DOHH2 (cell line): ENCODE measurements at regions not wholly inside any gene's neighbourhood (a gene's known extent, or its start where the extent isn't known, plus 50 kb on each side); places are given as distances from the start of the nearest gene placed in this dataset.

Experiments used
- CTCF ChIP-seq: fragments of 200-600 bp; sonication (generic); IDR thresholded peaks from one replicate; pipeline ENCODE4 v1.5.1; 2014; ENCODE audit warnings: antibody characterized with exemption, mild to moderate bottlenecking, low read depth, low read length; ENCODE audit not compliant: poor library complexity, severe bottlenecking
- EZH2phosphoT487 ChIP-seq: fragments of 200-600 bp; sonication (generic); IDR thresholded peaks from 2 replicates; pipeline ENCODE4 v1.6.1; 2017; ENCODE audit warnings: borderline replicate concordance, mild to moderate bottlenecking, antibody characterized with exemption, low read length, moderate library complexity, mixed read lengths

- TF ChIP-seq CTCF (no peak), EZH2phosphoT487 (no peak)
These were observed 457.0 kb downstream of the SLC6A15 start for GRCh38 chr12:84455598-84455997.
